H1 (cell line): ENCODE measurements at regions not wholly inside any gene's neighbourhood (a gene's known extent, or its start where the extent isn't known, plus 50 kb on each side); places are given as distances from the start of the nearest gene placed in this dataset.
A peak's percentile ranks its signal among the peaks of the same experiment; 100 is the strongest.

Experiments used
- CTCF ChIA-PET: fragments of 300-600 bp; sonication (Branson Sonifier 250); formaldehyde crosslinking; loops from one replicate; lab custom pipeline; 2021; ENCODE audit not compliant: partially characterized antibody; lab: Charles Lee
- POLR2A ChIA-PET: fragments of 300-600 bp; sonication (Branson Sonifier 250); formaldehyde crosslinking; loops from one replicate; lab custom pipeline; 2021; ENCODE audit warnings: inconsistent platforms; ENCODE audit not compliant: partially characterized antibody; lab: Charles Lee
- DNase-seq, 2 experiments: peaks; one replicate each; pipeline versions ENCODE4 v3.0.0 to v3.0.0-alpha.2; 2010 to 2022; ENCODE audit warnings: low spot score in 2 of 2, low read depth in 1 of 2, mixed read lengths in 1 of 2
- FAIRE-seq: peaks from 2 replicates; lab custom pipeline; 2011; peaks lifted over from hg19 to GRCh38; lab: Jason Lieb, UNC
- H2AFZ ChIP-seq: 2 replicates; pipeline ENCODE4 v1.8.1; 2012; ENCODE audit warnings: low read length, inconsistent platforms
- H2AK5ac ChIP-seq: 2 replicates; pipeline ENCODE4 v1.6.1; 2013; ENCODE audit warnings: low read depth, low read length
- H2BK120ac ChIP-seq: replicated peaks from 2 replicates; pipeline ENCODE3; 2013; ENCODE audit warnings: low read depth, low read length, inconsistent platforms
- H2BK12ac ChIP-seq: 2 replicates; pipeline ENCODE4 v1.6.1; 2013; ENCODE audit warnings: low read depth, low read length
- H2BK15ac ChIP-seq: 2 replicates; pipeline ENCODE4 v1.6.1; 2013; ENCODE audit warnings: low read length
- H2BK20ac ChIP-seq: 2 replicates; pipeline ENCODE4 v1.6.1; 2013; ENCODE audit warnings: low read length
- H2BK5ac ChIP-seq: 2 replicates; pipeline ENCODE4 v1.6.1; 2013; ENCODE audit warnings: low read depth, low read length
- H3K14ac ChIP-seq: 2 replicates; pipeline ENCODE4 v1.6.1; 2013; ENCODE audit warnings: inconsistent platforms; ENCODE audit not compliant: insufficient read length
- H3K18ac ChIP-seq: 2 replicates; pipeline ENCODE4 v1.6.1; 2013; ENCODE audit warnings: low read length; ENCODE audit errors: extremely low read depth
- H3K23ac ChIP-seq: 2 replicates; pipeline ENCODE4 v1.6.1; 2013; ENCODE audit warnings: inconsistent platforms; ENCODE audit not compliant: insufficient read length
- H3K23me2 ChIP-seq: 2 replicates; pipeline ENCODE4 v1.6.1; 2013; ENCODE audit warnings: low read depth, low read length
- H3K27ac ChIP-seq: 2 replicates; pipeline ENCODE4 v1.6.1; 2011; ENCODE audit warnings: low read depth, low read length, inconsistent platforms
- H3K27me3 ChIP-seq, 4 experiments: replicated peaks in 1 of 4; 1 replicate in 1 of 4; 2 replicates in 3 of 4; pipeline versions ENCODE4 v1.6.1 to v1.8.1; 2011 to 2013; ENCODE audit warnings: low read length in 3 of 4, mild to moderate bottlenecking in 3 of 4, inconsistent platforms in 2 of 4, mixed read lengths in 2 of 4, moderate library complexity in 1 of 4; ENCODE audit not compliant: control insufficient read depth in 3 of 4, insufficient read depth in 3 of 4; ENCODE audit errors: extremely low read depth in 1 of 4
- H3K36me3 ChIP-seq, 4 experiments: 2 replicates each; pipeline versions ENCODE4 v1.6.1 to v1.8.1; 2011 to 2013; ENCODE audit warnings: mild to moderate bottlenecking in 4 of 4, low read length in 3 of 4, moderate library complexity in 2 of 4, control low read depth in 1 of 4, inconsistent platforms in 1 of 4; ENCODE audit not compliant: insufficient read depth in 4 of 4, control insufficient read depth in 2 of 4
- H3K4ac ChIP-seq: replicated peaks from 2 replicates; pipeline ENCODE3; 2013; ENCODE audit warnings: low read length, low read depth, mixed read lengths, inconsistent platforms; ENCODE audit not compliant: insufficient read length
- H3K4me1 ChIP-seq, 4 experiments: replicated peaks in 1 of 4; 1 replicate in 1 of 4; 2 replicates in 3 of 4; pipeline versions ENCODE4 v1.6.1 to v1.8.1; 2011 to 2013; ENCODE audit warnings: low read length in 3 of 4, inconsistent platforms in 2 of 4, mixed read lengths in 1 of 4; ENCODE audit not compliant: insufficient read depth in 4 of 4, control insufficient read depth in 3 of 4
- H3K4me2 ChIP-seq, 2 experiments: 2 replicates each; pipeline versions ENCODE4 v1.6.1 to v1.8.1; 2011 to 2013; ENCODE audit warnings: low read depth in 2 of 2, low read length in 2 of 2, control low read depth in 1 of 2, inconsistent platforms in 1 of 2, mild to moderate bottlenecking in 1 of 2; ENCODE audit not compliant: insufficient read depth in 1 of 2
- H3K4me3 ChIP-seq, 4 experiments: fragments of 200-600, 300-600 bp in 1 of 4; sonication (generic), shearing (Covaris generic), sonication (Bioruptor Twin) in 1 of 4; 2 replicates each; pipeline versions ENCODE4 v1.5.1 to v1.8.1; 2011 to 2016; ENCODE audit warnings: low read length in 4 of 4, low read depth in 3 of 4, control low read depth in 2 of 4, inconsistent platforms in 2 of 4, mild to moderate bottlenecking in 2 of 4, mixed read lengths in 1 of 4, moderate library complexity in 1 of 4; ENCODE audit not compliant: insufficient read depth in 2 of 4; ENCODE audit errors: extremely low read depth in 1 of 4
- H3K56ac ChIP-seq: replicated peaks from 2 replicates; pipeline ENCODE3; 2013; ENCODE audit warnings: low read depth, mild to moderate bottlenecking, mixed read lengths, low read length, inconsistent platforms; ENCODE audit not compliant: insufficient read length
- H3K79me1 ChIP-seq: 2 replicates; pipeline ENCODE4 v1.6.1; 2013; ENCODE audit warnings: low read depth, low read length, control low read depth
- H3K79me2 ChIP-seq, 2 experiments: 2 replicates each; pipeline versions ENCODE4 v1.6.1 to v1.8.1; 2012 to 2013; ENCODE audit warnings: low read length in 2 of 2, mild to moderate bottlenecking in 2 of 2, inconsistent platforms in 1 of 2; ENCODE audit not compliant: insufficient read depth in 2 of 2, control insufficient read depth in 1 of 2
- H3K9ac ChIP-seq, 4 experiments: replicated peaks in 1 of 4; 1 replicate in 1 of 4; 2 replicates in 3 of 4; pipeline versions ENCODE4 v1.6.1 to v1.8.1; 2011 to 2013; ENCODE audit warnings: low read depth in 3 of 4, low read length in 3 of 4, control low read depth in 2 of 4, mild to moderate bottlenecking in 2 of 4, moderate library complexity in 2 of 4, inconsistent platforms in 1 of 4; ENCODE audit errors: extremely low read depth in 1 of 4
- H3K9me3 ChIP-seq, 2 experiments: 2 replicates each; pipeline versions ENCODE4 v1.6.1 to v1.8.1; 2012 to 2013; ENCODE audit warnings: mild to moderate bottlenecking in 2 of 2, moderate library complexity in 2 of 2, control low read depth in 1 of 2, inconsistent platforms in 1 of 2, low read depth in 1 of 2, low read length in 1 of 2, mixed read lengths in 1 of 2; ENCODE audit not compliant: insufficient read depth in 2 of 2
- H4K20me1 ChIP-seq, 2 experiments: replicated peaks in 1 of 2; 2 replicates each; pipeline versions ENCODE3 to v1.8.1; 2011 to 2013; ENCODE audit warnings: inconsistent platforms in 2 of 2, low read length in 2 of 2, mild to moderate bottlenecking in 1 of 2; ENCODE audit not compliant: insufficient read depth in 2 of 2, control insufficient read depth in 1 of 2
- H4K5ac ChIP-seq: 2 replicates; pipeline ENCODE4 v1.6.1; 2013; ENCODE audit warnings: low read length, low read depth, mixed read lengths, inconsistent platforms; ENCODE audit not compliant: insufficient read length
- H4K8ac ChIP-seq: 2 replicates; pipeline ENCODE4 v1.8.0; 2013; ENCODE audit warnings: mild to moderate bottlenecking, moderate library complexity, low read length, inconsistent platforms; ENCODE audit not compliant: insufficient read depth; ENCODE audit errors: extremely low read depth
- H4K91ac ChIP-seq: replicated peaks from 2 replicates; pipeline ENCODE3; 2013; ENCODE audit warnings: low read length, mixed read lengths, inconsistent platforms; ENCODE audit not compliant: insufficient read length
- EGR1 ChIP-seq: IDR thresholded peaks from 2 replicates; pipeline ENCODE4 v1.6.1; 2011; ENCODE audit warnings: low read depth, low read length, borderline replicate concordance
- GTF2F1 ChIP-seq: IDR thresholded peaks from 2 replicates; pipeline ENCODE4 v1.6.1; 2012; ENCODE audit warnings: low read depth, low read length, improper control_type of control experiment, borderline replicate concordance
- WGBS, 2 experiments: shearing (Covaris generic) in 1 of 2; methylation state at CpG; one replicate each; pipeline versions ENCODE4 v1.1.6 to v1.1.7; 2013 to 2015; ENCODE audit warnings: low lambda C conversion rate in 2 of 2, mixed read lengths in 2 of 2, inconsistent platforms in 1 of 2, low coverage in 1 of 2, missing lambda C conversion rate in 1 of 2; ENCODE audit not compliant: insufficient replicate concordance in 2 of 2, insufficient coverage in 1 of 2, insufficient read length in 1 of 2; ENCODE audit errors: extremely low coverage in 1 of 2, missing lambda C conversion rate in 1 of 2; 5-methylcytosine and 5-hydroxymethylcytosine counted together

DNA sequence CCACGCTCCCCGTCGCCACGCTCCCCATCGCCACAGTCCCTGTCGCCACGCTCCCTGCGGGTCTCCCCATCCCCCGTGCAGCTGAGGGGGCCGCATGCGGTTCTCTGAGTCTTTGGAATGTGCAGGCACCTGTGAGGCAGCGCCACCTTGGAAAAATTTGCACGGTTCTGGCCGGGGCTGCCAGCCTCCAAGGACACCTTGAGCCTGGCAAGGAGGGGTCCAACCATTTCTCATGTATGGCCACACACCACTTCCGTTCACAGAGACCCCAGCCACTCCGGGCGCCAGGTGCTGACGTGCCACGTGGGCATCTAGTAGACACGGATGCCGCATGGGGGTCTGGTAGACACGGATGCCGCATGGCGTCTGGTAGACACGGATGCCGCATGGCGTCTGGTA lies 70.5 kb upstream of the ADGRA1 start:
- no peak overlapping the region for H2BK120ac ChIP-seq
- POLR2A ChIA-PET: no interaction called here

More for the DNA sequence above, 70.5 kb upstream of the ADGRA1 start:
- Histone ChIP-seq H2BK15ac (no peak overlapping the region), H3K4me1 (no peaks in the 10 kb centered on the region), H2AFZ (no peak overlapping the region), H3K56ac (no peak overlapping the region), H3K9me3 (no peaks in the 10 kb centered on the region), H3K79me1 (no peaks in the 10 kb centered on the region), H3K27ac (no peak overlapping the region), H3K23me2 (no peaks in the 10 kb centered on the region), H4K20me1 (no peaks in the 10 kb centered on the region), H2AK5ac (no peak overlapping the region), H3K79me2 (no peaks in the 10 kb centered on the region), H3K4me3 (no peak overlapping the region), H3K4me2 (no peak overlapping the region), H3K36me3 (no peaks in the 10 kb centered on the region), H3K23ac (no peak overlapping the region), H4K5ac (no peak overlapping the region), H4K8ac (no peak overlapping the region), H3K9ac (no peak overlapping the region), H2BK12ac (no peak overlapping the region), H3K18ac (no peak overlapping the region), H3K14ac (no peak overlapping the region), H3K27me3 (no peaks in the 10 kb centered on the region), H3K4ac (no peak overlapping the region), H2BK20ac (no peak overlapping the region), H2BK5ac (no peak overlapping the region), H4K91ac (no peak overlapping the region)
- DNase-seq (no peak), FAIRE-seq (no peak)
- no peak for TF ChIP-seq GTF2F1
- 0 out of 2 replicates have a peak, but pooled peaks have one; percentile 33 for TF ChIP-seq EGR1
- 93% methylated on average over 23 of the region's 27 CpGs; no CpG with 5 or more reads in 1 of the 2 experiments for WGBS, 2 experiments
- CTCF ChIA-PET: interaction anchor here (0.6 kb wide), 1 partner anchor 284 kb away, joined by 3 read pairs; no protein-coding TSS in a partner anchor
